Cardiac fibroblast (primary cell): ENCODE measurements at regions not wholly inside any gene's neighbourhood (a gene's known extent, or its start where the extent isn't known, plus 50 kb on each side); places are given as distances from the start of the nearest gene placed in this dataset.

ENCODE experiments used
- DNase-seq, 2 donors: peaks; one replicate each; pipeline versions ENCODE4 v3.0.0 to v3.0.0-alpha.2; 2010; ENCODE audit warnings: low read depth in 2 of 2
- H3K4me3 ChIP-seq, 2 donors: replicated peaks in 1 of 2; 1 replicate in 1 of 2; 2 replicates in 1 of 2; pipeline ENCODE4 v1.5.1; 2011; ENCODE audit warnings: low read depth in 2 of 2, low read length in 2 of 2, mild to moderate bottlenecking in 2 of 2, moderate library complexity in 1 of 2
- CTCF ChIP-seq: IDR thresholded peaks from one replicate; pipeline ENCODE4 v1.5.1; 2011; ENCODE audit warnings: low read depth, mild to moderate bottlenecking, low read length, inconsistent platforms

GRCh38 chr7:52074071-52074470 is 757.5 kb upstream of the COBL start:
- DNase-seq: no peak
- H3K4me3 ChIP-seq: no peak overlapping the region
- TF ChIP-seq CTCF: no peak

- no peak overlapping the region for H3K4me3 ChIP-seq
- no peak for DNase-seq
- no peak for TF ChIP-seq CTCF
Measured at GRCh38 chr7:52071744-52072143, 755.1 kb upstream of the COBL start.

- H3K4me3 ChIP-seq: no peak overlapping the region
- DNase-seq: no peak
- no peak for TF ChIP-seq CTCF
Measured at GRCh38 chr7:52064493-52064892, 747.9 kb upstream of the COBL start.

GRCh38 chr7:52061666-52062065 is 745.1 kb upstream of the COBL start:
- no peak for DNase-seq
- H3K4me3 ChIP-seq: no peak overlapping the region
- TF ChIP-seq CTCF: no peak

- TF ChIP-seq CTCF: no peak
- no peak for DNase-seq
Measured at GRCh38 chr7:52053525-52053924, 736.9 kb upstream of the COBL start.

GRCh38 chr7:52030722-52031121 is 714.1 kb upstream of the COBL start:
- H3K4me3 ChIP-seq: no peak overlapping the region
- no peak for TF ChIP-seq CTCF
- DNase-seq: no peak

More at GRCh38 chr7:52053525-52053924, 736.9 kb upstream of the COBL start:
- H3K4me3 ChIP-seq: no peak overlapping the region

- no peak for TF ChIP-seq CTCF
- DNase-seq: no peak
- no peak overlapping the region for H3K4me3 ChIP-seq
Measured at GRCh38 chr7:52026140-52026539, 709.5 kb upstream of the COBL start.
